HL-60 (cell line): ENCODE measurements at regions not wholly inside any gene's neighbourhood (a gene's known extent, or its start where the extent isn't known, plus 50 kb on each side); places are given as distances from the start of the nearest gene placed in this dataset.

Experiments
- CTCF ChIP-seq: IDR thresholded peaks from one replicate; pipeline ENCODE4 v1.5.1; 2011; ENCODE audit warnings: low read length, control low read depth, inconsistent platforms; ENCODE audit not compliant: insufficient read depth
- POLR2AphosphoS5 ChIP-seq: IDR thresholded peaks from 2 replicates; pipeline ENCODE4 v1.6.1; 2012; ENCODE audit warnings: low read depth

GRCh38 chr3:163915280-163915679 lies 1163.0 kb downstream of the SI start:
- TF ChIP-seq CTCF, result no peak
- no peak for TF ChIP-seq POLR2AphosphoS5
